B cell (primary cell): ENCODE measurements at regions not wholly inside any gene's neighbourhood (a gene's known extent, or its start where the extent isn't known, plus 50 kb on each side); places are given as distances from the start of the nearest gene placed in this dataset.
"Not testable (repeated sequence)": the region's sequence is repeated elsewhere in the genome, so short reads cannot be mapped to it uniquely, and the experiment has no call there.

ENCODE experiments used
- ATAC-seq: fragments of 200-7000 bp; cut with Tn5 transposase; one replicate; pipeline ENCODE4 v1.10.0; 2021; ENCODE audit warnings: low read depth, mild to moderate bottlenecking, moderate number of reproducible peaks, moderate library complexity
- CTCF ChIA-PET: fragments of 350-600 bp; sonication (Branson Sonifier 250); formaldehyde crosslinking; loops from one replicate; lab custom pipeline; 2021; ENCODE audit warnings: antibody characterized with exemption, inconsistent platforms; lab: Charles Lee
- POLR2A ChIA-PET: fragments of 350-600 bp; sonication (Branson Sonifier 250); formaldehyde crosslinking; loops from one replicate; lab custom pipeline; 2021; ENCODE audit warnings: antibody characterized with exemption; lab: Charles Lee
- DNase-seq: peaks from one replicate; pipeline ENCODE4 v3.0.0; 2013
- H2AFZ ChIP-seq: 2 replicates; pipeline ENCODE4 v1.6.1; 2012; ENCODE audit warnings: mild to moderate bottlenecking, low read depth, low read length; ENCODE audit not compliant: insufficient read depth, poor library complexity, severe bottlenecking
- H3K27ac ChIP-seq, 2 donors: 1 replicate in 1 of 2; 2 replicates in 1 of 2; pipeline ENCODE4 v1.5.1; 2012 to 2013; ENCODE audit warnings: low read length in 2 of 2, mild to moderate bottlenecking in 2 of 2, moderate library complexity in 1 of 2
- H3K27me3 ChIP-seq, 4 experiments: fragments of 200-600 bp in 1 of 4; sonication (generic) in 1 of 4; replicated peaks in 1 of 4; 1 replicate in 2 of 4; 2 replicates in 2 of 4; pipeline versions ENCODE4 v1.6.1 to v1.7.0; 2013 to 2016; ENCODE audit warnings: low read length in 3 of 4, mild to moderate bottlenecking in 2 of 4, mixed read lengths in 1 of 4, moderate library complexity in 1 of 4; ENCODE audit not compliant: insufficient read depth in 4 of 4, control insufficient read depth in 3 of 4; ENCODE audit errors: control extremely low read depth in 1 of 4
- H3K36me3 ChIP-seq, 2 experiments: replicated peaks in 1 of 2; 1 replicate in 1 of 2; 2 replicates in 1 of 2; pipeline versions ENCODE4 v1.6.1 to v1.7.1; 2013; ENCODE audit warnings: low read length in 1 of 2; ENCODE audit not compliant: insufficient read depth in 2 of 2, control insufficient read depth in 1 of 2; ENCODE audit errors: control extremely low read depth in 1 of 2, extremely low read depth in 1 of 2
- H3K4me1 ChIP-seq, 2 donors: fragments of 200-600 bp in 1 of 2; sonication (generic) in 1 of 2; 1 replicate in 1 of 2; 2 replicates in 1 of 2; pipeline versions ENCODE4 v1.5.1 to v1.6.1; 2013 to 2017; ENCODE audit warnings: low read length in 2 of 2; ENCODE audit not compliant: control insufficient read depth in 2 of 2, insufficient read depth in 2 of 2
- H3K4me2 ChIP-seq: replicated peaks from 2 replicates; pipeline ENCODE3; 2012; ENCODE audit warnings: mild to moderate bottlenecking, low read depth, low read length; ENCODE audit not compliant: poor library complexity, severe bottlenecking
- H3K4me3 ChIP-seq, 5 experiments: fragments of 200-600 bp in 1 of 5; sonication (generic) in 1 of 5; 1 replicate in 3 of 5; 2 replicates in 2 of 5; pipeline versions ENCODE4 v1.5.1 to v1.7.0; 2011 to 2016; ENCODE audit warnings: low read length in 4 of 5, mild to moderate bottlenecking in 4 of 5, low read depth in 2 of 5, control low read depth in 1 of 5, moderate library complexity in 1 of 5; ENCODE audit not compliant: insufficient read depth in 1 of 5; ENCODE audit errors: control extremely low read depth in 1 of 5, extremely low read depth in 1 of 5
- H3K79me2 ChIP-seq: fragments of 200-600 bp; sonication (generic); one replicate; pipeline ENCODE4 v1.6.0; 2016; ENCODE audit warnings: low read length; ENCODE audit not compliant: control insufficient read depth, insufficient read depth
- H3K9ac ChIP-seq: fragments of 200-600 bp; sonication (generic); 2 replicates; pipeline ENCODE4 v1.6.1; 2017; ENCODE audit warnings: mild to moderate bottlenecking, low read length, moderate library complexity
- H3K9me3 ChIP-seq, 3 donors: one replicate each; pipeline versions ENCODE4 v1.6.1 to v1.7.1; 2013; ENCODE audit warnings: low read length in 2 of 3; ENCODE audit not compliant: control insufficient read depth in 2 of 3, insufficient read depth in 1 of 3; ENCODE audit errors: control extremely low read depth in 1 of 3
- H4K20me1 ChIP-seq: 2 replicates; pipeline ENCODE4 v1.6.0; 2012; ENCODE audit warnings: mild to moderate bottlenecking, low read length; ENCODE audit not compliant: insufficient read depth, control insufficient read depth, poor library complexity, severe bottlenecking
- H3K27ac Mint-ChIP-seq: one replicate; pipeline ENCODE4 v1.8.0; 2021; ENCODE audit warnings: mixed read lengths
- H3K27me3 Mint-ChIP-seq: one replicate; pipeline ENCODE4 v1.8.0; 2021; ENCODE audit warnings: mixed read lengths
- H3K4me1 Mint-ChIP-seq: one replicate; pipeline ENCODE4 v1.8.0; 2021; ENCODE audit warnings: mixed read lengths
- H3K4me3 Mint-ChIP-seq: one replicate; pipeline ENCODE4 v1.8.0; 2021; ENCODE audit warnings: mixed read lengths
- H3K9me3 Mint-ChIP-seq: one replicate; pipeline ENCODE4 v1.8.0; 2022; ENCODE audit warnings: mixed read lengths; ENCODE audit not compliant: insufficient read depth
- WGBS: methylation state at CpG from one replicate; pipeline ENCODE4 v1.1.5; 2013; ENCODE audit warnings: missing lambda C conversion rate; ENCODE audit not compliant: insufficient coverage; 5-methylcytosine and 5-hydroxymethylcytosine counted together
- intact Hi-C: fragments of 100-400 bp; cut with micrococcal nuclease; formaldehyde crosslinking; loops from one replicate; pipeline ENCODE4 v1.10.0; 2022

DNA sequence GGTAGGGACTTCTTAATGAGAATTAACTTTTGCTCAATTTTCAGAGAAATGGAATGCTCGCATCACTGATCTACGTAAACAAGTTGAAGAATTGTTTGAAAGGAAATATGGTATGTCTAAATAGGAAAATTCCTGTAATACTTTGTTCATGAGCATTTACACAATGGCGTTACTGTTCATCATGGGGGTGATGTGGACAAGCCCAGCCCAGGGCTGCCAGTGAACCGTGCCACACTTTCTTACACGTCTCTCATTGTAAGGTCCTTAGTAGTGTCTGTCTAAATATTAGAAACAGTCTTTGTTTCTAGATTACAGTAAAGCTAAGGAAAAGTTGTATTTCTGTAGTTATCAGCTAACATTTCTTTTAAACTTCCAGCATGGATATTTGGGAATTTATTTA is 91.0 kb upstream of the SPDYE9 start:
- H3K27ac Mint-ChIP-seq, H3K79me2 ChIP-seq: not testable (repeated sequence)

DNA sequence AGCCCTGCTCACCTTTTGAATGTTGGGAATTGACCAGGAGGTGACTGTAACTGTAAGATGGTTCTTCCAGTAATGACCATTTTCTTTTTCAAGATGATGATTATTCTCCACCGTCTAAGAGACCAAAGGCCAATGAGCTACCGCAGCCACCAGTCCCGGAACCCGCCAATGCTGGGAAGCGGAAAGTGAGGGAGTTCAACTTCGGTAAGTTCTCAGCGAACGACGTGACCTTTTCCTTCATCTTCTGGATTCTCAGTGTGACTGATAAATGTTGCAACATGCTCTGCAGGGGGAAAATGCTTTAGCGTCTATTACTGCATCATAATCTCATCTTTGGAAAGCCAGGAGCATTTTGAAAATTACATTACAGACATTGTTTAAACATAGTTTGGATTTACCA is 89.5 kb upstream of the SPDYE9 start:
- H3K4me3 ChIP-seq, ATAC-seq, CTCF ChIA-PET, H3K27ac ChIP-seq, H3K9me3 ChIP-seq, H3K9me3 Mint-ChIP-seq, H4K20me1 ChIP-seq, H3K79me2 ChIP-seq, DNase-seq, H3K4me2 ChIP-seq, H3K36me3 ChIP-seq, H3K9ac ChIP-seq, H3K4me1 ChIP-seq, H3K4me3 Mint-ChIP-seq, H2AFZ ChIP-seq, H3K27ac Mint-ChIP-seq, H3K27me3 ChIP-seq, H3K27me3 Mint-ChIP-seq, H3K4me1 Mint-ChIP-seq, POLR2A ChIA-PET, intact Hi-C loops: not testable (repeated sequence)
- no CpG with 5 or more reads among the region's 10 CpGs for WGBS

More for the DNA sequence above, 91.0 kb upstream of the SPDYE9 start:
- H3K27ac ChIP-seq, H3K27me3 Mint-ChIP-seq, intact Hi-C loops, POLR2A ChIA-PET, H3K4me1 Mint-ChIP-seq, H2AFZ ChIP-seq, H3K27me3 ChIP-seq, H3K4me3 ChIP-seq, H3K4me1 ChIP-seq, DNase-seq, H3K9me3 Mint-ChIP-seq, H4K20me1 ChIP-seq, ATAC-seq, H3K9ac ChIP-seq, H3K36me3 ChIP-seq, CTCF ChIA-PET, H3K4me2 ChIP-seq, H3K9me3 ChIP-seq, H3K4me3 Mint-ChIP-seq: not testable (repeated sequence)
- WGBS, result no CpG with 5 or more reads among the region's 5 CpGs

DNA sequence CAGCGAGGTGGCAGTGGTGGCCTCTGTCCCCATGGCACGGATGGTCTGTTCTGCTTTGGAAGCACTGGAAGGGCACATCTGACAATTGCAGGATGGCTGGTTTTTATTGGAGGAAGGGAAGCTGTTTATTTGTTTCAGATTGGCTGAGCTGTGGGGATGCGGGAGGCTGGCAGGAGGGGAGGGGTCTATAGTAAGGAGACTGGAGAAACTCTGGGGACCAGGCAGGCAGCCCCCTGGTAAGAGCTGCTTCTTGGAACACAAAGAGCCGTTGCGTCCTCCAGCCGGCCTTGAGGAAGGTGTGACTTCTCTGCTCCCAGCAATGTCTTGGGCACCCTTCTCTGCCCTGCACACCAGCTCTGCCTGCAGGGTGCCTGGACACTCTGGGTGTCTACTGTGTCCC is 85.1 kb upstream of the SPDYE9 start:
- H3K27me3 Mint-ChIP-seq, H3K36me3 ChIP-seq, DNase-seq, H3K4me1 Mint-ChIP-seq, POLR2A ChIA-PET, intact Hi-C loops, H3K9me3 Mint-ChIP-seq, H2AFZ ChIP-seq, H3K4me3 ChIP-seq, H3K27ac Mint-ChIP-seq, ATAC-seq, H3K4me1 ChIP-seq, H3K4me2 ChIP-seq, H3K79me2 ChIP-seq, H3K9ac ChIP-seq, H3K27me3 ChIP-seq, H4K20me1 ChIP-seq, H3K9me3 ChIP-seq, H3K4me3 Mint-ChIP-seq, H3K27ac ChIP-seq, CTCF ChIA-PET: not testable (repeated sequence)
- WGBS, result 100% methylated on average over 1 of the region's 6 CpGs

DNA sequence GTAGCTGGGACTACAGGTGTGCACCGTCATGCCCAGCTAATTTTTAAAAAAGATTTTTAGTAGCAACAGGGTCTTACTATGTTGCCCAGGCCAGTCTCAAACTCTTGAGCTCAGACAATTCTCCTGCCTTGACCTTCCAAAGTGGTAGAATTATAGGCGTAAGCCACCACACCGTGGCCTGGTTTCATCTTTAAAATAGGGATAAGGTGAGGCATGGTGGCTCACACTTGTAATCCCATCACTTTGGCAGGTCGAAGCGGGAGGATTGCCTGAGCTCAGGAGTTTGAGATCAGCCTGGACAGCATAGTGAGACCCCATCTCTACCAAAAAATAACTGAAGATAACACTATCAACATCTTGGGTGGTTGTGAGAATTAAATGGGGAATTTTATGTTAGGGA is 84.6 kb upstream of the SPDYE9 start:
- H3K4me1 Mint-ChIP-seq, H3K27me3 Mint-ChIP-seq, H3K4me1 ChIP-seq, H3K9me3 Mint-ChIP-seq, H3K9me3 ChIP-seq, H3K36me3 ChIP-seq, H3K27ac ChIP-seq, H3K4me2 ChIP-seq, intact Hi-C loops, H2AFZ ChIP-seq, POLR2A ChIA-PET, CTCF ChIA-PET, H3K79me2 ChIP-seq, ATAC-seq, H3K4me3 Mint-ChIP-seq, H3K27ac Mint-ChIP-seq, H3K9ac ChIP-seq, DNase-seq, H3K27me3 ChIP-seq, H3K4me3 ChIP-seq, H4K20me1 ChIP-seq: not testable (repeated sequence)
- WGBS, result no CpG with 5 or more reads among the region's 5 CpGs
